T follicular helper cell (primary cell): ENCODE measurements at regions not wholly inside any gene's neighbourhood (a gene's known extent, or its start where the extent isn't known, plus 50 kb on each side); places are given as distances from the start of the nearest gene placed in this dataset.

Experiments
- DNase-seq: peaks from one replicate; pipeline ENCODE4 v3.0.0-alpha.2; 2020; ENCODE audit warnings: low read depth

GRCh38 chr22:46066691-46067090, 83.6 kb upstream of the PPARA start:
- no peak for DNase-seq

- no peak for DNase-seq
Measured at GRCh38 chr22:46067159-46068111, 82.9 kb upstream of the PPARA start.

GRCh38 chr22:46068181-46068592, 82.1 kb upstream of the PPARA start:
- no peak for DNase-seq

DNA sequence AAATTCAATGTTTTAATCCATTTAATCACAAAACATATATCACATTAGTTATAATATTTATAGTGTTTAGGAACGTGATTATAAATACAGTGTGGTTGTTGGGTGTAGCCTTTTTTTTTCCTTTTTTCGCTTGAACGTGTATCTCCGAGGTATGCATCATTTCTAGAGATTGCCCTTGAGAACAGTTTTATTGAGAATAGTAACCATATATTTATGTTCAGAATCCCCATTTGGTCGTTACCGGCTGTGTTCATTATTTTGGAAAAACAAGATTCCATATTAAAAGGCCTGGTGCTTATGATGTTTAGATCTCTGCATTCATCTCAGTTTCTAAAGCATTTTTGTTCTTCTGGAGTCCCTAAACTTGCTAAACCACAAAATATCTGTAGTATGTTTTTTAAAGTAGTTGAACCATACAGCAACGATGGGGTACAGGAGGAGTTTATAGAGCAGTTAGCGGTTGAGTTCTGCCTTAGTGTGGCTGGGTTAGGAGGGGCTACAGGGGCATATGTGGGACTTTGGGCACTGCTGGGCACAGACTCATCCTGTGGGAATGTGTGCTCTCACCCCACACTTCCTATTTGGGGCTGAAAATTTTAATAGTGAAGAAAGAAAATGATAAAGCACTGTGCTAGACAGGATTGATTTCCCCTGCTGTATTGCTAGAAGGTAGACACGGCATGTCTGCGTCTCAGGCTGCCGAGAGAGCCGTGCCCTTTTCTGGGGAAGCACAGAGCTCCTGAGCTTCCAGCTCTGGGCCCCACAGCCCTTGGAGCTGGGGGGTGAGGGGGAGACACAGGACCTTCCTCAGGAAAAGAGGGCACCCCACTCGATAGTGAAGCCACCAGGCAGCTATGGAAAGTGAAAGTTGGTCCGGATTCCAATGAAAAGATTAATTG, 81.5 kb upstream of the PPARA start:
- DNase-seq = no peak

DNA sequence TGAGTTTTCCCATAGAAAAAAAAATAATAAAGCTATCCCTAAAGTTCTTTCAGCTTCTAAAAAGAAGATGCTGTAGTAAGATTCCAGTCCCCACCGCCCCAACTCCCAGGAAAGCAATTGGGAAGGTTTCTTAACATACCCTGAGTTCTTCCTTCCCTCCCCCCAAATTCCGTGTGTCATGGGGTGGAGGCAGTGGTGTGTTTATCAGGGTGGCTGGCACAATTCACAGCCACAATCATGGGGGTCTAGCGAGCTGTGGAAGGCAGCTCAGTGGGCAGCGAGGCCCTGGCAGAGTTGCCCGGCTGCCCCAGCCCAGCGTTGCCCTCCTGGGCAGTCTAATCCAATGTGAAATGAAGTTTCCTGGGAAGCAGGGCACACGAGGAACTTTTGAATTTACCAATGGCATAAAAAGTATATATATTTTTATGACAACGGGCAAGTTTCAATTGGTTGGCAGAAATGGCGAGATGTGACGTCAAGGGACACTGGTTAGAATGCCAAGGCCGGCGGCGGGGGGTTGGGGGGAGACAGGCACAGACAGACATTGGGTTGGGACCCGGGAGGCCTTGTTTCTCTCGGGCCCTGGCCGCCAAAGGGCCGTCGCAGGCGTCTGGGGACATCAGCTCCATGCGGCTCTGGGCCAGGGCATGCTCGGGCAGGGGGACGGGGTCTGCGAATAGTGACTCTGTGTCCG, 80.7 kb upstream of the PPARA start:
- peak; percentile 20 for DNase-seq

- DNase-seq = no peak
Measured at GRCh38 chr22:46070215-46070802, 80.0 kb upstream of the PPARA start.

DNA sequence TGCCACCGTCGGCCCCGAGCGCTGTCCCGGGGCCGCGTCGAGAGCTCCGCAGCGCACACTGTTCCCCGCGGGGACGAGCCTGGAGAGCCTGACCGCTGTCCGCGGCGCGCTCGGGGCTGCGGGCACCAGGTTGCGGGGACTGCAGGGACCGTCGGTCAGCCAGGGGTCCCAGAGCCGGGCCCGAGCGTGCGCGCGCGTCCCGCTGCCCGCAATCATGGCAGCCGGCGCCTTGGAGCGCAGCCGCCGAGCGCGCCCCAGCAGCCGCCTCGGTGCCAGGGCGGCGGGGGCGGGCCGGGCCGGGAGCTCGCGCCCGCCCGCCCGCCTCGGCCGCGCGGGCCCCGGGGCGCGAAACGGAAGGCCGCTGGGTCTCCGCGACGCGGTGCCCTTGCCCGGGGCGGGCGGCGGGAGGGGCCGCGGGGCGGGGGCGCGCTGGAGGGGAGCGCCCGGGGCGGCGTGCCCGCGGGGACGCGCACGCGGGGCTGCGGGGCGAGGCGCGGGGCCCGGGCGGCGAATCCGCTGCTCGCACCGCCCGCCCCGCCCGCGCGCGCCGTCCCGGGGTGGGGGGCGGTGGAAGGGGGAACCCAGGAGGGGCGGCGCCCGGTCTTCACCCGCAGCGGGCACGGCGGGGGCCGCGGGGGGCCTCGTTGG, 79.4 kb upstream of the PPARA start:
- peak; percentile 29 for DNase-seq

DNA sequence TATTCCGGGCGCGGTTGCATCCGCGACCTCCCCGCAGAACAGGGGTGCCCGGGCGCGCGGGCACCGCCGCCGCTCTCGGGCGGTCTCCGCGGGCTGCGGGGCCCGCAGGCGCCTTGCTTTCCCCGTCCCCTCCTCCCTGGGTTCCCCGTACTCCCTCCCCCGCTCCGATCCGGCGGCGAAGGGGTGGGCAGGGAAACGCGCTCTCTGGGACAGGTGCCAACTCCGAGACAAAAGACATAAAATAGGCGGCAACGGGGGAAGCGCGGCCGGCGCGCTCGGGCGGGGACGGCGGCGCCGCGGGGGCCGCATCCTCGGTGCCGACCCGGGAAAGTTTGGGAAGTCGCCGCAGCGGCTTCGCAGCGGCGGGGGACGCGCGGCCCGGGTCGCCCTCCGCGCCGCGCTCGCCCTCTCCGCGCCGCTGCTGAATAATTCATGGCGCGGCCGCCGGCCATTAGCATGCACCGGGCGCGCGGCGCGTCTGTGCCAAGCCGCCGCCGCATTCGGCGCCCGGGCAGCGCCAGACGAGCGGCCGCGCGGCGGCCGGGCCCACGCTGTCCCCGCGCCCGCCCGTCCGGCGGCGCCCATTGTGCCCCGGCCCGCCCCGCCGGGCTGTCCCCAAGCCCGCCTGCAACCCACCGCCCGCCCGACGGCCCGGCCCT, 78.7 kb upstream of the PPARA start:
- peak; percentile 37 for DNase-seq

GRCh38 chr22:46072110-46072881, 78.0 kb upstream of the PPARA start:
- DNase-seq = no peak

DNA sequence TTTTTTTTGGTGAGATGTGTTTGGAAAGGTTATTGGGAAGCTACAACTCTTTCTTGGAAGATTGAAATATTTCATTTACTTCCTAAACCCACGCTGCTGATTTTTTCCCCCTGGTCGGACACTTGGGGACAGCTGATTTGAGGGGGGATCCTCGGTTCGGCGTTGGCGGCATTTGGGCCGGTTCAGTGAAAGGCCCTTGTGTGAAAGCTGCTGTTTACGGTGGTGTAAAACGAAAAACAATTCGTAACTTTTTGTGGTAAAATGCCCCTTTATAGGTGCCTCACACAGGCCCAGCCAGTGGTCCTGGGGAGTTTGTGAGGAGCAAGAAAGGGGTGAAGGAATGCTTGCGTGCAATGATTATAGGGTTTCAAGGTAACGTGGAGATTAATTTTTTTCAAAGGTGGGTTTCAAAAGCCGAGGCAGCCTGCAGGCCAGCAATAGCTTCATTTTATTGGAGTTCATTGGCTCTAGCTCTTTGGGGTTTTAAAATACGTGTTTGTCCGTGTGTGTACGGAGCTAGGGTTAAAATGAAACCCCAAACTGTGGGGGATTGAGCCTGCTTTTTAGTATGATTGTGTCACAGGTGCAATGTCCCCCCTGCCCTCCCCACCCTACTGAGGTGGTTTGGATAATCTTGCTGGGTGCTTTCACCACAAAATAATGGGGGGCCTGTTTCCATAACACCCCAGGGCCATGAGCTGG, 77.2 kb upstream of the PPARA start:
- no peak for DNase-seq

DNA sequence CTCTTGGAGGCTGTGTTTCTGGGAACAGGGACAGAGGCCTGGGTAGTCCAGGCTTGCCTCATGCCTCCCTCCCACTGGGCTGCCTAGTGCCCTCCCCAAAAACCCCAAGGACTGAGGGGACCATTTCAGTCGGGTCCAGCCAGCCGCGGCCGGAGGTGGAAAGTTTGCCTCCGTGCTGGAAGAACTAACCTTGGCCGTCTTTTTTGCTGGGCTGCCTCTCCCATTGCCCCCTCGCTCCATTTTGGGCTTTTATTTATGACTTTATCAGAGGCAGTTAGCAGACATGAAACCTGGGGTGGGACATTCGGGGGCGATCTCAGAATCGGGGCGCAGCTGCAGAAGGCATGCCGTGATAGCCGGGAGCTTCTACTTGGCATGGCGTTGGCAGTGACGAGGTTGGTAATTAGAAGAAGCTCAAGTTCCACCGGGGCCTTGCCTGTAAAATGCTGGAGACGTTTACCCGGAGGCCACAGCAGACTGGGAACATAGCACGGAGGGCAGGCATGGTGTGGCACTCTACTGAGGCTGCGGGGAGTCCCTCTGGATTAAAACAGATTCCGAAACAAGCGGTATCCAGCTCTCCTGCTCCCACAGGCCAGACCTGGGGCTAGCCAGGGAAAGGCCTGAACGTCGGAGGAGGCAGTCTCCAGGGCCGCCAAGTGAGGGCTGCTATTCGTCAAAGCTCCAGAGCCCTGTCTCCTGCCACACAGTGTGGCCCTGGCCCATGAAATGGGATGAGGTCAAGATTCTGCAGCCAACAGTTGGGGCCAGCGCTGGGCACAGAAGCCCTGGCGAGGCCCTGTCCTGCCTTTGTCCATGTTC, 76.4 kb upstream of the PPARA start:
- DNase-seq = no peak

- no peak for DNase-seq
Measured at GRCh38 chr22:46074771-46075551, 75.4 kb upstream of the PPARA start.

DNA sequence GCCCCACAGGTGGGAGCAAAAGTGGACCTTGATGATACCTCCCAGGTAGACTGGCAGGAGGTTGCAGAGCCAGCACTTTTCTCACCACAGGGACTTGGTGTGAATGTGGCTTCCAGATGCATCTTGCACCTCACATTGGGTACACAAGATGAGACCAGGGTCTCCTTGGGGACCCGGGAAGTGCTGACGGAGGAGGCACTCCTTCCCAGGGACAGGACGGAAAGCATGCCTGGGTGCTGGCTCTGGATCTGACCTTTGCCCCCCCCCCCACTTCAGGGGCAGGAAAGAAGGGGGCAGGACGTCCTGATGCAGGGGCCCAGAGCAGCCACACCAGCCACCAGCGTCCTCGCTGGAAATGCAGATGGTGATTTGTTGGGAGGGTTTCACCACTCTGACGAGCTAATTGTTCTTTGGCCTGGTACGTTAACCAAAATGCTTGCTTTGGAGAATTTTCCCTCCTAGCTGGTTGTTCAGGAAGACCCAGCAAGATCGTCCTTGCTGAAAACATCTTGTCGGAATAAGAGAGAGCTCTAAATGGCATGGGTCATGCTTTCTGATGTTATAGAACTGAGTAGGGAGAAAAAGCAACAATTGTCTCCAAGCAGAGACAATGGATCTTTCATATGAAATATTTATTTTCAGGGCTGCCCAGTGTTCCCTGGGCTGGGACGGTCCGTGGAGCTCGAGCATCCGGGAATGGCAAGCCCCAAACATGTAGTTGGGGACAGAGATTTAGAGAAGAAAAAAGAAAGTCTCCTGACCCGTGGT, 74.4 kb upstream of the PPARA start:
- DNase-seq = no peak

- no peak for DNase-seq
Measured at GRCh38 chr22:46076651-46077339, 73.5 kb upstream of the PPARA start.

- DNase-seq = no peak
Measured at GRCh38 chr22:46077669-46078099, 72.6 kb upstream of the PPARA start.
